Esophagus mucosa (tissue), 1 donor: ENCODE measurements at regions not wholly inside any gene's neighbourhood (a gene's known extent, or its start where the extent isn't known, plus 50 kb on each side); places are given as distances from the start of the nearest gene placed in this dataset.
"Not testable (repeated sequence)": the region's sequence is repeated elsewhere in the genome, so short reads cannot be mapped to it uniquely, and the experiment has no call there.

Source experiments
- ATAC-seq: fragments of 200-7000 bp; cut with Tn5 transposase; one replicate; pipeline ENCODE4 v1.9.1; 2020
- donor health status: DM: yes; HTN: yes; CAD: no.

DNA sequence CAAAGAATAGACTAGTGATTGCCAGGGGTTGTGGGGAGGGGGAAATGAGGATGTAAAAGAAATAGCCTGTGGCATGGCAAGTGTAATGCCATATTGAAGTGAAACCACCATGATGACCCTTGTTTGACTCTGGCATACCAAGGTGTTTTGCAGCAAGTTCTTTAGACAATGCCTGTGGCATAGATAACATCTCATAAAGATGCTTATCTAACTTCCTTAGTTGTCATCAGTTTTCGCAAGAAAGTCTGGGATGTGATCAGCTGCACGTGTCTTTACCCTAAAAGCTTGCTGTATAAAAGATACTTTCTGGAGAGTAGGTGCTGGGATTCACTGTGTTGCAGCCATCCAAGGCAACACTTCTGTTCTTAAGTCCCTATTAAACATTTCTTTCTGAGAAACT lies 176.1 kb upstream of the MAGEB16 start:
- ATAC-seq, result no peak

DNA sequence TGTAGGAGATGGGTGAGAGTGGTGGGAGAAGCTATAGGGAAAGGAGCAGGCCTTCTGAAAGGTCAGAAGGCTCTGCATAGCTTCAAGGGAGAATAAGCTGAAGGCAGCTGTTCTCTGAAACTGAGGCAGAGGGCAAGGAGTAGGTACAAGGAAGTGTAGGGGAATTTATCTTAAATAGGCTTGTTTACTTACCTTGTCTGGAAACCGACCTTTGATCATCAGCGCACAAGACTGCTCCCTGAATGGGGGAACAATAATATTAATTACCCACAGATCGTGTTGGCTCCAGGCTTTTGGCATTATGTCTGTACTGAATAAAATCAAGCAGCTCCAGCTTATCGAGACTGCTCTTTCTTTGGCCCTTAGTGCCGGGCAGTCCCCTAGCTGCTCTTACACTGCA lies 175.5 kb upstream of the MAGEB16 start:
- no peak for ATAC-seq

DNA sequence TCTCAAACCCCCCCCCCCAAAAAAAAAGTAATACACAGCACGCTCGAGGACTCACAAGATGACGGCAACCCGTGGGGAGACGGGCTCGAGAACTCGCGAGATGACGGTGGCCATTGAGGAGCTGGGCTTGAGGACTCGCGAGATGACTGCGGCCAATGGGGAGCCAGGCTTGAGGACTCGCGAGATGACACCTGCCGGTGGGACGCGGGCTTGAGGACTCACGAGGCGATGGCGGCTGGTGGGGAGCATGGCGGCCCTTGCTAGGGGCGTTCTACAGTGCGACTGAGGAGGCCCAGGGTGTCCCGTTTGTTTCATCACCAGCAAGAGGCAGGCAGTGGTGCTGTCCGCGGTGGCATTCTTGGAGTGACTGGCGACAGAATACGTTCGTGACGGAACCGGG lies 172.4 kb upstream of the MAGEB16 start:
- no peak for ATAC-seq

DNA sequence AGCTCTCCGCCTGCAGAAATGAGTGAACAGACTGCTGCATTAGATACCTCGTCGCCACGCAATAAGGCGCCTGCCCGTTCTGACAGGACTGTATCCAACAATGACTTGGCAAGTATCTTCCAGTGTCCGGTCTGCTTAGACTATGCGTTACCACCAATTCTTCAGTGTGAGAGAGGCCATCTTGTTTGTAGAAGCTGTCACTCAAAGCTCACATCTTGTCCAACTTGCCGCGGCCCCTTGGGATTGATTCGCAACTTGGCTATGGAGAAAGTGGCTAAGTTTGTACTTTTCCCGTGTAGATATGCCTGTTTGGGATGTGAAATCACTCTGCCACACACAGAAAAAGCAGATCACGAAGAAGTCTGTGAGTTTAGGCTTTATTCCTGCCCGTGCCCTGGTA lies 172.0 kb upstream of the MAGEB16 start:
- ATAC-seq, result no peak

DNA sequence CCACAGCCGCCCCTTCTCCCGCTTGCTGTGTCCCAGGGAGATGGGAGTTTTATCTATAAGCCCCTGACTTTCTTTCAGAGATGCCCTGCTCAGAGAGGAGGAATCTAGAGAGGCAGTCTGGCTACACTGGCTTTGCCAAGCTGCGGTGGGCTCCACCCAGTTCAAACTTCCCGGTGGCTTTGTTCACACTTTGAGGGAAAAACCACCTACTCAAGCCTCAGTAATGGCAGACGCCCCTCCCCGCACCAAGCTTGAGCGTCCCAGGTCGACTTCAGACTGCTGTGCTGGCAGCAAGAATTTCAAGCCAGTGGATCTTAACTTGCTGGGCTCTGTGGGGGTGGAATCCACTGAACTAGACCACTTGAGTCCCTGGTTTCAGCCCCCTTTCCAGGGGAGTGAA lies 162.2 kb upstream of the MAGEB16 start:
- not testable (repeated sequence) for ATAC-seq

DNA sequence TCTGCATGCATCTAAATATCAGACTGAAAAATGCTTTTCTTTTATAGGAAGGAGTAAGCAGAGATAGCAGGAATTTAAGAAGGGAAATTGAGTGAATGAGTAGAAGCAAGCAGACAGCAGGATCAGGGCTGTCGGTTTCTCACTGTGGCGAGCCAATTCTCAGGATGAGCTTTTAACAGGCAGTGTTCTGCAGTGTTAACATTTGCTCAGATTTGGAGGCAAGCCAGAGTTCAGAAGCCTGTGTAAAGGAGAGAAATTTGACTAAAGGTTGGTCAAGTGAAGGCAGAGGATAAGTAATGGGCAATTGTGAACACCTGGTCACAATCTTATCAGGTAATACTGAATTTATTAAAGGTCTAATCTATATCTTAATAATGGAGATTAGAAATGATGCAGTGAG lies 133.3 kb upstream of the MAGEB16 start:
- no peak for ATAC-seq

DNA sequence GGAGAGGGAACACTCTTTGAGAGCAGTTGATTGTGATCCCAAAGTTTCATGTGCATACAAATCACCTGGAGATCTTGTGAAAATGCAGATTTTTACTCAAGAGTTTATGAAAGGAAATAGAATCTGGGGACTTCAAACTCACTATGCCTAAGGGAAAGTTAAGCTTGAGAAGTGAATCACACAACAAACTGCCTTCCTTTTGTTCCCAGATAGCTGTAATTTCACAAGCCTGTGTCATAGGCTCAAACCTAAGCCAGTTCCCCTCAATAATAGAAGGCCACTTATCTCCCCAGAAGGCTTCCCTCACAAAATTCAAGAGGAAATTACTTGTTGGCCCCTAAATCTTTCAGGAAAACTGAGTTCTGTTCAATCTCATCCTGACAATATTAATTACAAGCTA lies 132.8 kb upstream of the MAGEB16 start:
- ATAC-seq, result no peak

DNA sequence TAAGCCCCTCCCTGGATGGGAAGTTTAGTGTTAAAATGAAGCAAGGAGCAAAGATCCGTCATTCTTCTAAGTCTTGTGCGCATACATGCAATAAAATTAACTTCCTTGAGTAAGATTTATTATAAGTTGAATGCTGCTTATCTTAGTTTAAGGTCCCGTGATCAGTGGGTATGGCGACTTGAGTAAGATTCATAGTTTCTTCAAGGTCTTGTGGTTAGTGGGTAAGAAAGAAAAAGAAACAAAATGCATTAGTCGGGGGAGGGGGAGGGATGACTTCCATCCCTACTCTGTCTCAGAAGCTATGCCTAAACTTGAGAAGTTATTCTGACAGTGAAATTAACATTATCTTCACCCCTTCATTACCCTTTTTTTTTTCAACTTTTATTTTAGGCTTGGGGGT lies 127.3 kb upstream of the MAGEB16 start:
- ATAC-seq, result no peak

DNA sequence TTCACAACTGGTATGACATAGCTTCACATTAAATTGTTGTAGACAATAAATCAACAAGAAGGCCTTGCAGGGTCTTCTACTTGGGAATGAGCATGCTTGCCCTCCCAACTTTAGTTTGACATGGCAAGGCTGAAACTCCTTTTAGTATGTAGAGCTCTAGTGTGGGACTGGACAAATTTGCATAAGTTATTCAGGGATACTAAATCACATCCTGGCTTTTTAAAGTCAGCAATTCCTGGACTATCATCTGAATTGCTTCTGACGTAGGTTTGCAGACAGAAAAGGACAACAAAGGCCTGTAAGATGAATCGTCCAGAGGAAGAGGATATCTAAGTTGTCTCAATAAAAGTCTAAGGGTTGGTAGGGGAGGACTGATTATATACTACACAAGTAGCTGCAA lies 123.0 kb upstream of the MAGEB16 start:
- no peak for ATAC-seq

DNA sequence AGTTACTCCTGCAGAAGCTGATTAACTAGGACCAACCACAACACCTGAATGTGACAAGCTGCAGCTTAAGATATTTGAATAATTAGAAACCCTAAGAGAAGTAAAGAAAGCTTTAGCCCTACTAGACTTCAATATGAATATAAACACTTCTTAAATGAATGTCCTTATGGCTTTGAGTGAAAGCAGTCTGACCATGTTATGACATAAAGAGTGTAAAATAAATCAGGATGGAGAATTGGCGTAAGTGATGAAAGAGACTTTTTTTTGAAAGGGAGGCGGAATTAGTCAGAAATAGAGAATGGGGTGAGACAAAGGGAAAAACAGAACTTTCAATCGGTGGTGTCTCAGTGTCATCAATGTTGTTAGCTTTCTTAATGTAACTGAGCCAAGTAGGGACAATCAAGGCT lies 117.2 kb upstream of the MAGEB16 start:
- no peak for ATAC-seq

DNA sequence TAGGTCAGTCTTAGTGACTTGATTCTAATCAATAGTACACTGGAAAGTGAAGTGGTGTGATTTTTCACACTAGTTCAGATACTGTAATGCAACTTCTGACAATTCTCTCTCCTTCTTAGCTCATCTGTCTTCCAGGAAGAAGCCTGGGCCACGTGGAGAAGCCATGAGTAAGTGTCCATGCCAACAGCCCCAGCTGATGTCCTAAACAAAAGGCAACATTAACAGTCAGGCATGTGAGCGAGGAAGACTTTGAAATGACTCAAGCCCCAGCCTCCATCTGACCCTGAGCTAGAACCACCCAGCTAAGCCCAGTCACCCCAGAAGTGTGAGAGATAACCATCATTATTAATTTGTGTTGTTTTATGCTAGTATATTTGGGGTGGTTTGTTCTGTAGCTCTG lies 115.7 kb upstream of the MAGEB16 start:
- no peak for ATAC-seq

DNA sequence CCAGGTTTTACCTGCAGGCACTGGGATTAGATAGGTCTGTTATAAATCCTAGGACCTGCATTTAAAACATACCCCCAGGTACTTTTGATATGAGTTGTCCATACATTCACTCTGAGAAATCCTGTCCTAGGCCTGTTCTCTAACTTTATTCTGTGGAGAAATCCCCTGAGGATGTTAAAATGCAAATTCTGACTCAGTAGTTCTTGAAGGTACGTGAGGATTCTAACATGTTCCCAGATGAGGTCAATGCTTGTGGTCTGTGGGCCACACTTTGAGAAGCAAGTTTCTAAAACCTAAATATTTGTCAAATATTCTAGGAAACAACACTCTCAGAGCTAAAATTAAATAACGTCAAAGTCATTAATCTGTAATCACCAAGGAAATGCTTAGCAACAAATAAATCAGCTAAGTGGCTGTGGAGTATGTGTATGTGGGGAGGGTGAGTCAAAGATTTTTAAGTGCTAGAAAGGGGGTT lies 101.3 kb upstream of the MAGEB16 start:
- no peak for ATAC-seq

DNA sequence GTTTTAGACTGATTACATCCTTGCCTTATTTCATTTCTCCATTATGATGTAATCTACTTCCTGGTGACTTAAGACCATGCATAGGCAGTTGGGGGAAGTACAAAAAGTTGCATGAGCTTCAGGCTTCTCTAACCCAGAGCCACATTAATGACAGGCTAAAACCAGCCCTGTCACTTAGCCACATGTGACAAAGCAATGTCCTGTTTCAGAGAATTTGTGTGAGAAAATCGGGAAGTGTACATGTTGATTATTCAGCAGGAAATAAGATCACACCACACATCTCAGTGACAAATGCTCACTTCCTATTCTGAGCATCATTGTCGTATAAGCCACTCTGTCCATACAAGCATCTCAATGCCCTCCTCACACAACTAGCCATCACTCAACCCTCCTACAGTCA lies 98.5 kb upstream of the MAGEB16 start:
- ATAC-seq, result no peak

DNA sequence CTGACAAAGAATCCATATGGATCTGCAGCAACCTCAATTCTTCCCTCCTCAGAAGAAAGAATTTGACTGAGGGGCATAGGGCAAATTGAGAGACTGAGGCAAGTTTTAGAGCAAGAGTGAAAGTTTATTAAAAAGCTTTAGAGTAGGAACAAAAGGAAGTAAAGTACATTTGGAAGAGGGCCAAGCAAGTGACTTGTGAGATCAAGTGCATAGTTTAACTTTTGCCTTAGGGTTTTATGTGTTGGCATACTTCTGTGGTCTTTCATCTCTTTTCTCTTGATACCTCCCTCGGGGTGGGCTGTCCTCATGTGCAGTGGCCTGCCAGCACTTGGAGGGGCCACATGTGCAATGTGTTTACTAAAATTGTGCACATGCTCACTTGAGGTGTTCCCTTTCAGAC lies 98.0 kb upstream of the MAGEB16 start:
- ATAC-seq, result no peak

DNA sequence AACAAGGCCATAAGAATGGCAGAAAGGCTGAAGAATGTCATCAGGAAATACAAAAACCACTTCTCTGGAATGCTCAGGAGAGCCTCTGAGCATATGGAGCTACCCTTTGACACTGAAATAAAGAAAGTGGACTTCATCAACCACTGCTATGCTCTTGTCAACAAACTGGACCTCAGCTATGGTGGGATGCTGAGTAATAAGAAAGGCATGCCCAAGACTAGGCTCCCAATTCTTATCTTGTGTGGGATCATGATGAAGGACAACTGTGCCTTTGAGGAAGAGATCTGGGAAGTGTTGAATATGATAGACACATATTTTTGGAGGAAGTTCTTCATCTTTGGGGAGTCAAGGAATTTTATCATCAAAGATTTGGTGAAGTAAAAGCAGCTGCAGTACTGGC lies 86.9 kb upstream of the MAGEB16 start:
- ATAC-seq, result no peak

DNA sequence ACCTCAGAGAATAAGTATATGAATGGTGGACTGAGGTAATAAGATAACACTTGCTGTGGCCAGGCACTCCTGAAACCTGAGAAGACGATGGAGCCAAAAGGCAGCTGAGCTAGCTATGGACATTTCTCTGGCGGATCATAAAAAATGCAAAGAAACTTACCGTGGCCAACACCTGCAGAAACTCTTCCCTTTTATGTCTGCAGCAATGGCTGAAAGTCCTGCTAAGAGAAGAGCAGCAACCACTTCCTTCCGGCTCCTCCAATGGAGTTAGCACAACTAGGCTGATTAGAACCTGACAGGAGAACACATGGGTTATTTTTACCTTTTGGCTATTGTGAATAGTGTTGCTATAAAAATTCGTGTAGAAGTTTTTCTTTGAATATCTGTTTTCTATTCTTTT lies 76.0 kb upstream of the MAGEB16 start:
- no peak for ATAC-seq

DNA sequence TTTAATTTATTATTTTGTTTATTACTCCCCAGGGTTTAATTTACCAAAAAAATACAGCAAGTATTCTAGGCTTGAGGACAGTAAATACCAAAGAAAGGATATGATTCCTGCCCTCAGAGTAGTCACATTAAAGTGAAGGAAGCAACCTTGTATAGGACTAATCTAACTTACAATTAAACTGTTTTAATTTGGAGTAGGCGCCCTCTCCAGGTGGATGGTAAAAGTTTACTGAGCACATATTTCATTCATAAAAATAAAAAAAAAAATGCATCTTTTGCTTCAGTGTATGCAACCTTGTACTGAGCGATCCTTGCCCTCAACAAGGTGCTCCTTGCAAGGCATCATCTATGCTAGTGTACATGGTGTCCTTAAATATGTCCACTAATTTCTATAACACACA lies 72.0 kb upstream of the MAGEB16 start:
- ATAC-seq, result no peak

DNA sequence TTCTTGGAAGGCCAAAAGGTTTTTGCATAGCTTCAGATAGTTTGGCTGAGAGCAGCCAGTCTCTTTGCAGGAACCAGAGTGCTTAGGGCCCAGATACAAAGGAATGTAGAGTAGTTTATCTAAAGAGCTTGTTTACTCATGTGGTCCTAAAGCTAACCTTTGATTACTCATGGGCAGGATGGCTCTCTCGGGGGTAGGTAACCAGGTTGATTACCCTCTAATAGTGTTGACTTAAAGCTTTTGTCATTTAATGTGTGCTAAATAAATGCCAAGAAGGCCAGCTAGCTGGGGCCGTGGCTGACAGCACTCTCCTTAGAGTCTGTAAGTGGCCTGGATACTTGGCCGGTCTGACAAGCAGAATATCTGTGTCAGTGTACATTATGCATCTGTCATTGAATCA lies 69.7 kb upstream of the MAGEB16 start:
- ATAC-seq, result no peak

DNA sequence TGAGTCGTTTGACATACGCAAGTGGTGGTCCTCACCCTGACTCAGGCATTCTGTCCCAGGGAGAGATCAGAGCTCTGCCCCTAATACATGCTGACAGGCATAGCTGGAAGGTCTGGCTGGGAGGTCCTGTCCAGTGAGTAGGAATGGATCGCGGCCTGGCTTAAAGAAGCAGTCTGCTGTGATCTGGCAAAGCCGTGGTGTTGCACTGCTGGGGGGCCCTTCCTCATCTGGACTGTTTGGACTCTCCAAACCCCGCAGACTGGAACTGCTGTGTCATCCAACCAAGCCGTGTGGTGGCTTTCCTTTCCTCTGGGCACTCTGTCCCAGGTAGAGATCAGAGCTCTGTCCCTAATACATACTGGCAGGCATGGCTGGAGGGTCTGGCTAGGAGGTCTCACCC lies 64.3 kb upstream of the MAGEB16 start:
- no peak for ATAC-seq

DNA sequence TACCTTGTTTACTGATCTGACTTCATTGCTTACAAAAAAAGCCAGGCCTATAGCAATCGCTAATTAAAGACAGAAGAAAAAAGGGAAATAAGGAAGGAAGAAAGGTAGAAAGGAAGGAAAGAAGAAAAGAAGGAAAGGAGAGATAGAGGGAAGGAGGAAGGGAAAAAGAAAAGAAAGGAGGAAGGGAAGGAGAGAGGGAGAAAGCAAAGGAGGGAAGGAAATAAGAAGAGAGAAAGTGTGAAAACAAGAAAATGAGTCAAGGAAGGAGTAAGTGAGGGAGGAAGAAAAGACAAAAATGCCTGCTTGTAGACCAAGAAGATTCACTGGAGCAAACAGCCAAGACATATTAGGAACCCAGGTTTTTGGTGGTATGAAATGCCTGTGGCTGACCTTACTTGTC lies 57.0 kb upstream of the MAGEB16 start:
- ATAC-seq, result no peak

DNA sequence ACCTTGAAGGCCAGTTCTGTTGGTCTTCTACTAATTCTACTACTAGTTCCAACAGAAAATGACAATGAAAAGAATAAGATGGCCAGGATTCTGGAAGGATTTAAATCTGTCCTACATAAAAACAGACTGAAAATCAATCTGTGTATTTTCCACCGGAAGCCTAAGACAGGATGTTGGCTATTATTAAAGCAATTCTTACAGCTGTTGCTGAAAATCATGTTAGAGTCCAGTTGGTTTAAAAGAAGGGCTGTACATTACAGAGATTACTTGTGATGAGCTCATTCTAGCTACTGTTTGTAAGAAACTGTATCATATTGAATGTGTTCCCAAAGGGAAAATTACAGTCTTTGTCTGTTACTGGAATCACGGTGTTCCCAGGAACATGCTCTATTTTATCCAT lies 54.8 kb upstream of the MAGEB16 start:
- no peak for ATAC-seq
